Mucosa of rectum (tissue), 2 donors: ENCODE measurements at regions not wholly inside any gene's neighbourhood (a gene's known extent, or its start where the extent isn't known, plus 50 kb on each side); places are given as distances from the start of the nearest gene placed in this dataset.
A peak's percentile ranks its signal among the peaks of the same experiment; 100 is the strongest.
"Not testable (repeated sequence)": the region's sequence is repeated elsewhere in the genome, so short reads cannot be mapped to it uniquely, and the experiment has no call there.

ENCODE experiments used
- H3K27ac ChIP-seq, 2 donors: one replicate each; pipeline ENCODE4 v1.7.0; 2013; ENCODE audit warnings: inconsistent platforms in 2 of 2, low read depth in 2 of 2, low read length in 2 of 2
- H3K27me3 ChIP-seq, 2 donors: one replicate each; pipeline ENCODE4 v1.7.0; 2013; ENCODE audit warnings: low read length in 2 of 2; ENCODE audit not compliant: control insufficient read depth in 2 of 2, insufficient read depth in 2 of 2
- H3K36me3 ChIP-seq, 2 donors: one replicate each; pipeline ENCODE4 v1.7.0; 2013; ENCODE audit warnings: low read length in 2 of 2; ENCODE audit not compliant: control insufficient read depth in 2 of 2, insufficient read depth in 2 of 2
- H3K4me1 ChIP-seq, 2 donors: one replicate each; pipeline ENCODE4 v1.7.0; 2013; ENCODE audit warnings: low read length in 2 of 2, mild to moderate bottlenecking in 1 of 2; ENCODE audit not compliant: control insufficient read depth in 2 of 2, insufficient read depth in 2 of 2
- H3K4me3 ChIP-seq, 2 donors: one replicate each; pipeline ENCODE4 v1.7.0; 2013; ENCODE audit warnings: low read length in 2 of 2
- H3K9ac ChIP-seq, 2 donors: one replicate each; pipeline ENCODE4 v1.7.0; 2013; ENCODE audit warnings: low read length in 2 of 2, low read depth in 1 of 2, mild to moderate bottlenecking in 1 of 2
- H3K9me3 ChIP-seq, 2 donors: one replicate each; pipeline ENCODE4 v1.7.0; 2013; ENCODE audit warnings: low read length in 2 of 2; ENCODE audit not compliant: control insufficient read depth in 2 of 2
- donor health status: healthy.
- donor health status: Normal muscosa, but diverticular disease.

GRCh38 chr2:222368280-222368679, 56.1 kb upstream of the SGPP2 start:
- not testable (repeated sequence) for H3K36me3 ChIP-seq, H3K9me3 ChIP-seq, H3K27me3 ChIP-seq, H3K4me1 ChIP-seq
- peak overlapping the region; percentile 4 to 43 for H3K4me3 ChIP-seq
- H3K27ac ChIP-seq: peak overlapping the region in 1 of 2 donors; percentile 9
- peak overlapping the region in 1 of 2 donors; percentile 14 for H3K9ac ChIP-seq

- peaks cover 0 to under 1% of the 10 kb centered on the region in 2 donors for H3K4me1 ChIP-seq
- H3K27ac ChIP-seq: no peak overlapping the region
- no peaks in the 10 kb centered on the region for H3K36me3 ChIP-seq
- no peak overlapping the region for H3K4me3 ChIP-seq
- no peak overlapping the region for H3K9ac ChIP-seq
- H3K9me3 ChIP-seq: no peaks in the 10 kb centered on the region
- no peaks in the 10 kb centered on the region for H3K27me3 ChIP-seq
Observed at GRCh38 chr2:222372993-222373392, 51.4 kb upstream of the SGPP2 start.
